GM23338 (cell line): ENCODE measurements at regions not wholly inside any gene's neighbourhood (a gene's known extent, or its start where the extent isn't known, plus 50 kb on each side); places are given as distances from the start of the nearest gene placed in this dataset.

Experiments used
- ATAC-seq: fragments of 200-7000 bp; cut with Tn5 transposase; 3 replicates; pipeline ENCODE4 v1.9.1; 2020
- DNase-seq: peaks from one replicate; pipeline ENCODE4 v3.0.0-alpha.2; 2015; ENCODE audit warnings: low spot score
- H2AFZ ChIP-seq: fragments of 200-600 bp; sonication (generic); 2 replicates; pipeline ENCODE4 v1.8.0; 2016; ENCODE audit warnings: antibody characterized with exemption, mild to moderate bottlenecking, moderate library complexity
- H3F3A ChIP-seq: fragments of 200-600 bp; sonication (generic); replicated peaks from 2 replicates; pipeline ENCODE4 v1.8.0; 2017; ENCODE audit warnings: antibody characterized with exemption, mixed run types, low read depth
- H3K27ac ChIP-seq: fragments of 200-600 bp; sonication (generic); 2 replicates; pipeline ENCODE4 v1.6.1; 2016; ENCODE audit warnings: low read depth
- H3K27me3 ChIP-seq: fragments of 200-600 bp; sonication (generic); 2 replicates; pipeline ENCODE4 v1.8.0; 2016; ENCODE audit warnings: mild to moderate bottlenecking, mixed run types, moderate library complexity; ENCODE audit not compliant: insufficient read depth
- H3K36me3 ChIP-seq: fragments of 200-600 bp; sonication (generic); 2 replicates; pipeline ENCODE4 v1.8.0; 2016; ENCODE audit warnings: mild to moderate bottlenecking; ENCODE audit not compliant: insufficient read depth
- H3K4me1 ChIP-seq: fragments of 200-600 bp; sonication (generic); 2 replicates; pipeline ENCODE4 v1.8.0; 2016; ENCODE audit warnings: mild to moderate bottlenecking, moderate library complexity; ENCODE audit not compliant: insufficient read depth
- H3K4me2 ChIP-seq: fragments of 200-600 bp; sonication (generic); 2 replicates; pipeline ENCODE4 v1.7.1; 2017; ENCODE audit warnings: mixed run types
- H3K4me3 ChIP-seq: fragments of 200-600 bp; sonication (generic); 2 replicates; pipeline ENCODE4 v1.6.1; 2016; ENCODE audit warnings: mixed run types
- H3K79me2 ChIP-seq: fragments of 200-600 bp; sonication (generic); replicated peaks from 2 replicates; pipeline ENCODE4 v1.8.0; 2017; ENCODE audit warnings: mild to moderate bottlenecking; ENCODE audit not compliant: insufficient read depth
- H3K9me2 ChIP-seq: fragments of 200-600 bp; sonication (generic); 2 replicates; pipeline ENCODE4 v1.8.0; 2017; ENCODE audit not compliant: insufficient read depth
- H4K20me1 ChIP-seq: fragments of 200-600 bp; sonication (generic); replicated peaks from 2 replicates; pipeline ENCODE4 v1.8.0; 2017; ENCODE audit warnings: mild to moderate bottlenecking; ENCODE audit not compliant: insufficient read depth
- H3K27ac Mint-ChIP-seq: 2 replicates; pipeline ENCODE4 v1.8.0; 2020; ENCODE audit warnings: inconsistent platforms, mild to moderate bottlenecking, moderate library complexity, mixed read lengths
- H3K27me3 Mint-ChIP-seq: 3 replicates; pipeline ENCODE4 v1.8.0; 2022; ENCODE audit warnings: low read depth, mild to moderate bottlenecking, moderate library complexity, mixed read lengths, inconsistent platforms; ENCODE audit not compliant: insufficient read depth, poor library complexity
- H3K36me3 Mint-ChIP-seq: 3 replicates; pipeline ENCODE4 v1.8.0; 2021; ENCODE audit warnings: low read depth, mild to moderate bottlenecking, inconsistent platforms, moderate library complexity, mixed read lengths
- H3K4me1 Mint-ChIP-seq: 3 replicates; pipeline ENCODE4 v1.8.0; 2020; ENCODE audit warnings: mild to moderate bottlenecking, inconsistent platforms, mixed read lengths
- H3K4me3 Mint-ChIP-seq: 3 replicates; pipeline ENCODE4 v1.8.0; 2021; ENCODE audit warnings: moderate library complexity, mild to moderate bottlenecking, inconsistent platforms, mixed read lengths
- H3K9me3 Mint-ChIP-seq: 3 replicates; pipeline ENCODE4 v1.8.0; 2020; ENCODE audit warnings: moderate library complexity, mild to moderate bottlenecking, inconsistent platforms, mixed read lengths
- CREB1 ChIP-seq: fragments of 250-450 bp; sonication (Bioruptor Pico); IDR thresholded peaks from 2 replicates; pipeline ENCODE4 v1.5.0; 2020; ENCODE audit warnings: low read depth, mild to moderate bottlenecking, moderate library complexity
- EZH2 ChIP-seq: fragments of 200-600 bp; sonication (generic); IDR thresholded peaks from one replicate; pipeline ENCODE4 v1.8.0; 2017; ENCODE audit warnings: antibody characterized with exemption, mild to moderate bottlenecking, low read depth; ENCODE audit not compliant: unreplicated experiment
- JUNB ChIP-seq: IDR thresholded peaks from one replicate; pipeline ENCODE4 v1.6.1; 2016; ENCODE audit warnings: antibody characterized with exemption; ENCODE audit not compliant: unreplicated experiment
- POLR2AphosphoS5 ChIP-seq: IDR thresholded peaks from 2 replicates; pipeline ENCODE4 v1.6.1; 2016; ENCODE audit warnings: antibody characterized with exemption, low read depth
- STAT1 ChIP-seq: IDR thresholded peaks from one replicate; pipeline ENCODE4 v1.6.1; 2016; ENCODE audit warnings: antibody characterized with exemption; ENCODE audit not compliant: unreplicated experiment
- ZNF331 ChIP-seq: fragments of 250-450 bp; sonication (Bioruptor Pico); IDR thresholded peaks from 2 replicates; pipeline ENCODE4 v1.5.0; 2020; ENCODE audit warnings: low read depth, mild to moderate bottlenecking, moderate library complexity
- TF ChIP-seq, protein P1 (sequence below), 2 experiments: fragments of 200-600 bp in 1 of 2; sonication (generic) in 1 of 2; conservative IDR thresholded peaks; 2 replicates each; pipeline versions ENCODE4 v1.5.1 to v1.6.1; 2016 to 2017; ENCODE audit warnings: antibody characterized with exemption in 2 of 2, low read depth in 2 of 2, mild to moderate bottlenecking in 2 of 2, moderate library complexity in 1 of 2
- TF ChIP-seq, protein P2 (sequence below): IDR thresholded peaks from 2 replicates; pipeline ENCODE4 v1.6.1; 2016; ENCODE audit warnings: antibody characterized with exemption
- TF ChIP-seq, protein P3 (sequence below): fragments of 250-450 bp; sonication (Bioruptor Pico); IDR thresholded peaks from 2 replicates; pipeline ENCODE4 v1.5.0; 2020; ENCODE audit warnings: mild to moderate bottlenecking, moderate library complexity

DNA sequence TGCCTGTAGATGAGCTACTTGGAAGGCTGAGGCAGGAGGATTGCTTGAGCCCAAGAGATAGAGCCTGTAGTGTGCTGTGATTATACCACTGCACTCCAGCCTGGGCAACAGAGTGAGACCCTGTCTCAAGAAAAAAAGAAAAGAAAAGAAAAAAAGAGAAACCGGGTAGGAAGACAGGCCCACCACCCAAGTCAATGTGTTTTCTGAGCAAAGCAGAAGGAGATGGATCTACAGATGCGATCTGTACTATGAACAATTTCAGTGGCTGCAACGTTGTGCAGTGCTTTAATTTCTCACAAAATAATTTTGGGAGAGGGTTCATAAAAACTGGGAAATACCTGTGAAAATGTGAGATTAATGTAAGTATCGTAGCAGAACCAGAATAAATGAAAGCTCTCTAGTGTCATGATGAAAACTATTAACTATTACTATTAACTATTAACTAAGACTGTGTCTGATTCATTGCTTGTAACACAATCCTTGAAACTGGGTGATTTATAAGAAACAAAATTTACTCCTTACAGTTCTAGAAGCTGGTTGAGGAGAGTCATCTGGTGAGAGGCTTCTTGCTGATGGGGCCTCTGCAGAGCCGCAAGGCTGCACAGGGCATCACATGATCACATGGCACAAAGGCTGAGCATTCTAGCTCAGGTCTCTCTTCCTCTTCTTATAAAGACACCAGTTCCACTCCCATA lies 233.1 kb upstream of the ZNF217 start:
- Histone ChIP-seq H3K27me3 (no peaks in the 10 kb centered on the region), H3K4me2 (no peak overlapping the region), H3F3A (0 out of 2 replicates have a peak, but pooled peaks cover under 1% of the 10 kb centered on the region), H3K79me2 (no peaks in the 10 kb centered on the region), H4K20me1 (no peaks in the 10 kb centered on the region), H3K27ac (no peak overlapping the region), H3K9me2 (no peaks in the 10 kb centered on the region), H3K4me1 (peaks cover 39% of the 10 kb centered on the region), H3K4me3 (no peak overlapping the region), H3K36me3 (no peaks in the 10 kb centered on the region), H2AFZ (no peak overlapping the region)
- peaks cover 4% of the 10 kb centered on the region for H3K27me3 Mint-ChIP-seq
- DNase-seq = no peak
- H3K36me3 Mint-ChIP-seq = no peaks in the 10 kb centered on the region
- TF ChIP-seq CREB1 (no peak), STAT1 (no peak), ZNF331 (CRISPR knock-in tag) (no peak), EZH2 (no peak), JUNB (no peak), POLR2AphosphoS5 (no peak)
- TF ChIP-seq, protein P1, sequence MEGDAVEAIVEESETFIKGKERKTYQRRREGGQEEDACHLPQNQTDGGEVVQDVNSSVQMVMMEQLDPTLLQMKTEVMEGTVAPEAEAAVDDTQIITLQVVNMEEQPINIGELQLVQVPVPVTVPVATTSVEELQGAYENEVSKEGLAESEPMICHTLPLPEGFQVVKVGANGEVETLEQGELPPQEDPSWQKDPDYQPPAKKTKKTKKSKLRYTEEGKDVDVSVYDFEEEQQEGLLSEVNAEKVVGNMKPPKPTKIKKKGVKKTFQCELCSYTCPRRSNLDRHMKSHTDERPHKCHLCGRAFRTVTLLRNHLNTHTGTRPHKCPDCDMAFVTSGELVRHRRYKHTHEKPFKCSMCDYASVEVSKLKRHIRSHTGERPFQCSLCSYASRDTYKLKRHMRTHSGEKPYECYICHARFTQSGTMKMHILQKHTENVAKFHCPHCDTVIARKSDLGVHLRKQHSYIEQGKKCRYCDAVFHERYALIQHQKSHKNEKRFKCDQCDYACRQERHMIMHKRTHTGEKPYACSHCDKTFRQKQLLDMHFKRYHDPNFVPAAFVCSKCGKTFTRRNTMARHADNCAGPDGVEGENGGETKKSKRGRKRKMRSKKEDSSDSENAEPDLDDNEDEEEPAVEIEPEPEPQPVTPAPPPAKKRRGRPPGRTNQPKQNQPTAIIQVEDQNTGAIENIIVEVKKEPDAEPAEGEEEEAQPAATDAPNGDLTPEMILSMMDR (conservative IDR thresholded peaks at IDR 0.05; ENCODE audit: low read depth in 2 of 2) = no peak
- TF ChIP-seq, protein P2, sequence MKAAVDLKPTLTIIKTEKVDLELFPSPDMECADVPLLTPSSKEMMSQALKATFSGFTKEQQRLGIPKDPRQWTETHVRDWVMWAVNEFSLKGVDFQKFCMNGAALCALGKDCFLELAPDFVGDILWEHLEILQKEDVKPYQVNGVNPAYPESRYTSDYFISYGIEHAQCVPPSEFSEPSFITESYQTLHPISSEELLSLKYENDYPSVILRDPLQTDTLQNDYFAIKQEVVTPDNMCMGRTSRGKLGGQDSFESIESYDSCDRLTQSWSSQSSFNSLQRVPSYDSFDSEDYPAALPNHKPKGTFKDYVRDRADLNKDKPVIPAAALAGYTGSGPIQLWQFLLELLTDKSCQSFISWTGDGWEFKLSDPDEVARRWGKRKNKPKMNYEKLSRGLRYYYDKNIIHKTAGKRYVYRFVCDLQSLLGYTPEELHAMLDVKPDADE = no peak
- TF ChIP-seq, protein P3, sequence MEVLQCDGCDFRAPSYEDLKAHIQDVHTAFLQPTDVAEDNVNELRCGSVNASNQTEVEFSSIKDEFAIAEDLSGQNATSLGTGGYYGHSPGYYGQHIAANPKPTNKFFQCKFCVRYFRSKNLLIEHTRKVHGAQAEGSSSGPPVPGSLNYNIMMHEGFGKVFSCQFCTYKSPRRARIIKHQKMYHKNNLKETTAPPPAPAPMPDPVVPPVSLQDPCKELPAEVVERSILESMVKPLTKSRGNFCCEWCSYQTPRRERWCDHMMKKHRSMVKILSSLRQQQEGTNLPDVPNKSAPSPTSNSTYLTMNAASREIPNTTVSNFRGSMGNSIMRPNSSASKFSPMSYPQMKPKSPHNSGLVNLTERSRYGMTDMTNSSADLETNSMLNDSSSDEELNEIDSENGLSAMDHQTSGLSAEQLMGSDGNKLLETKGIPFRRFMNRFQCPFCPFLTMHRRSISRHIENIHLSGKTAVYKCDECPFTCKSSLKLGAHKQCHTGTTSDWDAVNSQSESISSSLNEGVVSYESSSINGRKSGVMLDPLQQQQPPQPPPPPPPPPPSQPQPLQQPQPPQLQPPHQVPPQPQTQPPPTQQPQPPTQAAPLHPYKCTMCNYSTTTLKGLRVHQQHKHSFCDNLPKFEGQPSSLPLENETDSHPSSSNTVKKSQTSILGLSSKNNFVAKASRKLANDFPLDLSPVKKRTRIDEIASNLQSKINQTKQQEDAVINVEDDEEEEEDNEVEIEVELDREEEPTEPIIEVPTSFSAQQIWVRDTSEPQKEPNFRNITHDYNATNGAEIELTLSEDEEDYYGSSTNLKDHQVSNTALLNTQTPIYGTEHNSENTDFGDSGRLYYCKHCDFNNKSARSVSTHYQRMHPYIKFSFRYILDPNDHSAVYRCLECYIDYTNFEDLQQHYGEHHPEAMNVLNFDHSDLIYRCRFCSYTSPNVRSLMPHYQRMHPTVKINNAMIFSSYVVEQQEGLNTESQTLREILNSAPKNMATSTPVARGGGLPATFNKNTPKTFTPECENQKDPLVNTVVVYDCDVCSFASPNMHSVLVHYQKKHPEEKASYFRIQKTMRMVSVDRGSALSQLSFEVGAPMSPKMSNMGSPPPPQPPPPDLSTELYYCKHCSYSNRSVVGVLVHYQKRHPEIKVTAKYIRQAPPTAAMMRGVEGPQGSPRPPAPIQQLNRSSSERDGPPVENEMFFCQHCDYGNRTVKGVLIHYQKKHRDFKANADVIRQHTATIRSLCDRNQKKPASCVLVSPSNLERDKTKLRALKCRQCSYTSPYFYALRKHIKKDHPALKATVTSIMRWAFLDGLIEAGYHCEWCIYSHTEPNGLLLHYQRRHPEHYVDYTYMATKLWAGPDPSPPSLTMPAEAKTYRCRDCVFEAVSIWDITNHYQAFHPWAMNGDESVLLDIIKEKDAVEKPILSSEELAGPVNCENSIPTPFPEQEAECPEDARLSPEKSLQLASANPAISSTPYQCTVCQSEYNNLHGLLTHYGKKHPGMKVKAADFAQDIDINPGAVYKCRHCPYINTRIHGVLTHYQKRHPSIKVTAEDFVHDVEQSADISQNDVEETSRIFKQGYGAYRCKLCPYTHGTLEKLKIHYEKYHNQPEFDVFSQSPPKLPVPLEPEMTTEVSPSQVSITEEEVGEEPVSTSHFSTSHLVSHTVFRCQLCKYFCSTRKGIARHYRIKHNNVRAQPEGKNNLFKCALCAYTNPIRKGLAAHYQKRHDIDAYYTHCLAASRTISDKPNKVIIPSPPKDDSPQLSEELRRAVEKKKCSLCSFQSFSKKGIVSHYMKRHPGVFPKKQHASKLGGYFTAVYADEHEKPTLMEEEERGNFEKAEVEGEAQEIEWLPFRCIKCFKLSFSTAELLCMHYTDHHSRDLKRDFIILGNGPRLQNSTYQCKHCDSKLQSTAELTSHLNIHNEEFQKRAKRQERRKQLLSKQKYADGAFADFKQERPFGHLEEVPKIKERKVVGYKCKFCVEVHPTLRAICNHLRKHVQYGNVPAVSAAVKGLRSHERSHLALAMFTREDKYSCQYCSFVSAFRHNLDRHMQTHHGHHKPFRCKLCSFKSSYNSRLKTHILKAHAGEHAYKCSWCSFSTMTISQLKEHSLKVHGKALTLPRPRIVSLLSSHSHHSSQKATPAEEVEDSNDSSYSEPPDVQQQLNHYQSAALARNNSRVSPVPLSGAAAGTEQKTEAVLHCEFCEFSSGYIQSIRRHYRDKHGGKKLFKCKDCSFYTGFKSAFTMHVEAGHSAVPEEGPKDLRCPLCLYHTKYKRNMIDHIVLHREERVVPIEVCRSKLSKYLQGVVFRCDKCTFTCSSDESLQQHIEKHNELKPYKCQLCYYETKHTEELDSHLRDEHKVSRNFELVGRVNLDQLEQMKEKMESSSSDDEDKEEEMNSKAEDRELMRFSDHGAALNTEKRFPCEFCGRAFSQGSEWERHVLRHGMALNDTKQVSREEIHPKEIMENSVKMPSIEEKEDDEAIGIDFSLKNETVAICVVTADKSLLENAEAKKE (CRISPR knock-in tag) = no peak
- H3K9me3 Mint-ChIP-seq = no peaks in the 10 kb centered on the region; the same call in 2 of the 3 replicates
- H3K4me1 Mint-ChIP-seq = peaks cover 31% of the 10 kb centered on the region
- no peak overlapping the region for H3K4me3 Mint-ChIP-seq
- ATAC-seq = no peak
- no peak overlapping the region for H3K27ac Mint-ChIP-seq
